CD14-positive monocyte (primary cell): ENCODE measurements at regions not wholly inside any gene's neighbourhood (a gene's known extent, or its start where the extent isn't known, plus 50 kb on each side); places are given as distances from the start of the nearest gene placed in this dataset.
"Not testable (repeated sequence)": the region's sequence is repeated elsewhere in the genome, so short reads cannot be mapped to it uniquely, and the experiment has no call there.

Source experiments
- DNase-seq, 3 donors: peaks; one replicate each; pipeline ENCODE4 v3.0.0-alpha.2; 2011 to 2022
- H2AFZ ChIP-seq: 2 replicates; pipeline ENCODE4 v1.6.0; 2012; ENCODE audit warnings: mild to moderate bottlenecking, low read depth, low read length, inconsistent platforms; ENCODE audit not compliant: insufficient read depth, poor library complexity, severe bottlenecking
- H3K27ac ChIP-seq, 2 donors: 1 replicate in 1 of 2; 2 replicates in 1 of 2; pipeline ENCODE4 v1.5.1; 2012 to 2013; ENCODE audit warnings: low read length in 2 of 2, control low read depth in 1 of 2, inconsistent platforms in 1 of 2, low read depth in 1 of 2, mild to moderate bottlenecking in 1 of 2
- H3K27me3 ChIP-seq, 2 donors: one replicate each; pipeline versions ENCODE4 v1.6.0 to v1.6.1; 2011 to 2013; ENCODE audit warnings: low read length in 2 of 2; ENCODE audit not compliant: control insufficient read depth in 2 of 2, insufficient read depth in 2 of 2
- H3K36me3 ChIP-seq, 2 donors: replicated peaks in 1 of 2; 1 replicate in 1 of 2; 2 replicates in 1 of 2; pipeline versions ENCODE4 v1.5.1 to v1.6.1; 2012 to 2013; ENCODE audit warnings: low read length in 2 of 2, control low read depth in 1 of 2, inconsistent platforms in 1 of 2, mild to moderate bottlenecking in 1 of 2; ENCODE audit not compliant: insufficient read depth in 2 of 2, control insufficient read depth in 1 of 2
- H3K4me1 ChIP-seq, 2 donors: 1 replicate in 1 of 2; 2 replicates in 1 of 2; pipeline versions ENCODE4 v1.5.1 to v1.6.1; 2012 to 2013; ENCODE audit warnings: low read length in 2 of 2, control low read depth in 1 of 2, inconsistent platforms in 1 of 2, mild to moderate bottlenecking in 1 of 2, moderate library complexity in 1 of 2; ENCODE audit not compliant: insufficient read depth in 2 of 2, control insufficient read depth in 1 of 2
- H3K4me2 ChIP-seq: replicated peaks from 2 replicates; pipeline ENCODE3; 2012; ENCODE audit warnings: low read length, moderate library complexity, mild to moderate bottlenecking; ENCODE audit not compliant: poor library complexity, severe bottlenecking; ENCODE audit errors: extremely low read depth
- H3K4me3 ChIP-seq, 3 experiments: fragments of 200-600 bp in 1 of 3; sonication (generic) in 1 of 3; replicated peaks in 1 of 3; 1 replicate in 2 of 3; 2 replicates in 1 of 3; pipeline ENCODE4 v1.5.1; 2011 to 2013; ENCODE audit warnings: low read length in 3 of 3, mild to moderate bottlenecking in 3 of 3, control low read depth in 2 of 3, low read depth in 2 of 3, inconsistent platforms in 1 of 3, moderate library complexity in 1 of 3
- H3K79me2 ChIP-seq: 2 replicates; pipeline ENCODE4 v1.6.0; 2012; ENCODE audit warnings: mild to moderate bottlenecking, control low read depth, inconsistent platforms, low read length, moderate library complexity; ENCODE audit not compliant: insufficient read depth
- H3K9ac ChIP-seq: 2 replicates; pipeline ENCODE4 v1.6.0; 2017; ENCODE audit warnings: low read length, mild to moderate bottlenecking; ENCODE audit not compliant: insufficient read depth, poor library complexity, severe bottlenecking
- H3K9me3 ChIP-seq, 2 donors: replicated peaks in 1 of 2; 1 replicate in 1 of 2; 2 replicates in 1 of 2; pipeline versions ENCODE4 v1.5.1 to v1.6.1; 2012 to 2013; ENCODE audit warnings: low read length in 2 of 2, control low read depth in 1 of 2; ENCODE audit not compliant: control insufficient read depth in 1 of 2, insufficient read depth in 1 of 2
- H4K20me1 ChIP-seq: 2 replicates; pipeline ENCODE4 v1.6.0; 2012; ENCODE audit warnings: mild to moderate bottlenecking, low read length, control low read depth, moderate library complexity; ENCODE audit not compliant: insufficient read depth
- H3K27ac Mint-ChIP-seq, 7 donors: one replicate each; pipeline ENCODE4 v1.8.0; 2020; ENCODE audit warnings: mild to moderate bottlenecking in 7 of 7, mixed read lengths in 7 of 7, moderate library complexity in 6 of 7, inconsistent platforms in 2 of 7
- H3K27me3 Mint-ChIP-seq, 3 donors: one replicate each; pipeline ENCODE4 v1.8.0; 2021 to 2022; ENCODE audit warnings: low read depth in 3 of 3, mild to moderate bottlenecking in 3 of 3, mixed read lengths in 3 of 3, moderate library complexity in 3 of 3, inconsistent platforms in 1 of 3
- H3K36me3 Mint-ChIP-seq, 2 donors: one replicate each; pipeline ENCODE4 v1.8.0; 2020; ENCODE audit warnings: mixed read lengths in 2 of 2, inconsistent platforms in 1 of 2, mild to moderate bottlenecking in 1 of 2
- H3K4me1 Mint-ChIP-seq: one replicate; pipeline ENCODE4 v1.8.0; 2020; ENCODE audit warnings: mild to moderate bottlenecking, mixed read lengths
- H3K4me3 Mint-ChIP-seq, 2 donors: one replicate each; pipeline ENCODE4 v1.8.0; 2020; ENCODE audit warnings: mild to moderate bottlenecking in 2 of 2, mixed read lengths in 2 of 2, moderate library complexity in 1 of 2
- H3K9me3 Mint-ChIP-seq, 7 donors: one replicate each; pipeline ENCODE4 v1.8.0; 2020 to 2022; ENCODE audit warnings: mixed read lengths in 7 of 7, mild to moderate bottlenecking in 6 of 7, moderate library complexity in 6 of 7, inconsistent platforms in 2 of 7
- WGBS: methylation state at CpG from one replicate; pipeline ENCODE4 v1.1.5; 2013; ENCODE audit warnings: missing lambda C conversion rate; ENCODE audit not compliant: insufficient coverage; 5-methylcytosine and 5-hydroxymethylcytosine counted together
- intact Hi-C, 2 donors: fragments of 100-400 bp; cut with micrococcal nuclease; formaldehyde crosslinking; loops; one replicate each; pipeline versions ENCODE4 v1.15.0 to v1.15.1; 2023
- TF ChIP-seq, protein P1 (sequence below): fragments of 200-600 bp; IDR thresholded peaks from one replicate; pipeline ENCODE4 v1.8.0; 2022; ENCODE audit warnings: antibody characterized with exemption, mild to moderate bottlenecking

DNA sequence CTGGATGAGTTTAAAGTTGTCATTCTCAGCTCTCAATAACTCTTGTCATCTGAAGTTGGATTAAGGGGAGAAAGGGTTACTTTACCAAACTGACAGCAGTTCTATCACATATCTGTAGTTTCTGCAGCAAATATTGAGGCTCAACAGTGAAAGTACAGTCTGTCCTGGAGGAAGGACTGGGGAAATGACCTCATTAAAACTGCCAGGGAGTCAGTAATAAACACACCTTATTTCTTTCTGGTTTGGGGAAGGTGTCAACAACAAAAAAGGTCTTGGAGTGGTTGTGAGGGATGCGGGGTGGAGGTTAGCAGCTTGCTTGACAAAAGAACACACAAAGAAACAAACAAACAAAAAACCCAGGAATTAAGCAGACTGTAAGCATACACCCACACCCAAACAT, 1418.0 kb downstream of the STIM2 start:
- H4K20me1 ChIP-seq, result no peaks in the 10 kb centered on the region
- no peak overlapping the region for H3K4me3 Mint-ChIP-seq
- intact Hi-C loops, result no loop called here
- H3K4me1 Mint-ChIP-seq, result no peaks in the 10 kb centered on the region
- DNase-seq, result no peak
- H3K9ac ChIP-seq, result no peak overlapping the region
- H2AFZ ChIP-seq, result no peak overlapping the region
- H3K9me3 ChIP-seq, result peaks cover 0 to 11% of the 10 kb centered on the region in 2 donors
- H3K36me3 Mint-ChIP-seq, result no peaks in the 10 kb centered on the region
- no peaks in the 10 kb centered on the region for H3K4me1 ChIP-seq
- peaks cover 0 to 11% (median 2%) of the 10 kb centered on the region in 7 donors for H3K9me3 Mint-ChIP-seq
- H3K27ac ChIP-seq, result no peak overlapping the region
- TF ChIP-seq, protein P1, sequence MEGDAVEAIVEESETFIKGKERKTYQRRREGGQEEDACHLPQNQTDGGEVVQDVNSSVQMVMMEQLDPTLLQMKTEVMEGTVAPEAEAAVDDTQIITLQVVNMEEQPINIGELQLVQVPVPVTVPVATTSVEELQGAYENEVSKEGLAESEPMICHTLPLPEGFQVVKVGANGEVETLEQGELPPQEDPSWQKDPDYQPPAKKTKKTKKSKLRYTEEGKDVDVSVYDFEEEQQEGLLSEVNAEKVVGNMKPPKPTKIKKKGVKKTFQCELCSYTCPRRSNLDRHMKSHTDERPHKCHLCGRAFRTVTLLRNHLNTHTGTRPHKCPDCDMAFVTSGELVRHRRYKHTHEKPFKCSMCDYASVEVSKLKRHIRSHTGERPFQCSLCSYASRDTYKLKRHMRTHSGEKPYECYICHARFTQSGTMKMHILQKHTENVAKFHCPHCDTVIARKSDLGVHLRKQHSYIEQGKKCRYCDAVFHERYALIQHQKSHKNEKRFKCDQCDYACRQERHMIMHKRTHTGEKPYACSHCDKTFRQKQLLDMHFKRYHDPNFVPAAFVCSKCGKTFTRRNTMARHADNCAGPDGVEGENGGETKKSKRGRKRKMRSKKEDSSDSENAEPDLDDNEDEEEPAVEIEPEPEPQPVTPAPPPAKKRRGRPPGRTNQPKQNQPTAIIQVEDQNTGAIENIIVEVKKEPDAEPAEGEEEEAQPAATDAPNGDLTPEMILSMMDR, result no peak
- no peak overlapping the region for H3K4me3 ChIP-seq
- no peaks in the 10 kb centered on the region for H3K36me3 ChIP-seq
- H3K27me3 Mint-ChIP-seq, result no peaks in the 10 kb centered on the region
- no peaks in the 10 kb centered on the region for H3K27me3 ChIP-seq
- no peak overlapping the region for H3K27ac Mint-ChIP-seq
- no peak overlapping the region for H3K4me2 ChIP-seq
- WGBS, result no CpG with 5 or more reads among the region's 1 CpG
- H3K79me2 ChIP-seq, result no peaks in the 10 kb centered on the region

DNA sequence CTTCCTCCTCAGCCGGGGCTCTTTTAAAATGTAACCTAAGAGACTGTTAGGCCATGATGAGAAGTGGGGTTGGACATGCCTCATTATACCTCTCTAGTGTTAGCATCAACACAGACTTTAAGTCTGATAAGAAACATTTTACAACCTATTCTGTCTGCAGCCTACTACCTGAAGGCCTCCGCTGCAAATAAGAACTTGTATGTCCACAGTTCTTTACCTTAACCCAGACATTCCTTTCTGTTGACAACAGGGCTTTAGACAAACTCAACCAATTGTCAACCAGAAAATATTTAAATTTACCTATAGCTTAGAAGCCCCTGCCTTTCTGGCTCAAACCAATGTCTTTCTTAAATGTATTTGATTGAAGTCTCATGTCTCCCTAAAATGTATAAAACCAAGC, 1418.6 kb downstream of the STIM2 start:
- no peak overlapping the region for H3K27ac Mint-ChIP-seq

DNA sequence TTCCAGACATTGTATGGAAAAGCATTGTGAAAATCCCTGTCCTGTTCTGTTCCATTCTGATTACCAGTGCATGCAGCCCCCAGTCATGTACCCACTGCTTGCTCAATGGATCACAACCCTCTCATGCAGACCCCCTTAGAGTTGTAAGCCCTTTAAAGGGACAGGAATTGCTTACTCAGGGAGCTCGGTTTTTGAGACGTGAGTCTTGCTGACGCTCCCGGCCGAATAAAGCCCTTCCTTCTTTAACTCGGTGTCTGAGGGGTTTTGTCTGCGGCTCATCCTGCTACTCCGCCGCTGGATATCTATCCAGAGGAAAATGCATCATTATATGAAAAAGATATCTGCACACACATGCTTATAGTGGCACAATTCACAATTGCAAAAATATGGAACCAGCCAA, 1425.6 kb downstream of the STIM2 start:
- H3K9ac ChIP-seq, H3K36me3 ChIP-seq, H4K20me1 ChIP-seq, H3K4me1 ChIP-seq, H3K4me3 Mint-ChIP-seq, H3K27ac ChIP-seq, H3K9me3 ChIP-seq, H3K4me1 Mint-ChIP-seq, H3K27ac Mint-ChIP-seq, H3K79me2 ChIP-seq, H3K4me2 ChIP-seq, H3K27me3 Mint-ChIP-seq, H3K27me3 ChIP-seq, H3K36me3 Mint-ChIP-seq, H3K9me3 Mint-ChIP-seq, H2AFZ ChIP-seq, DNase-seq, intact Hi-C loops, H3K4me3 ChIP-seq: not testable (repeated sequence)
- WGBS, result 82% methylated on average over 4 of the region's 9 CpGs

More for the DNA sequence above, 1418.6 kb downstream of the STIM2 start:
- intact Hi-C loops, result no loop called here
- no peak overlapping the region for H3K9ac ChIP-seq
- H2AFZ ChIP-seq, result no peak overlapping the region
- no peaks in the 10 kb centered on the region for H3K4me1 Mint-ChIP-seq
- WGBS, result 100% methylated on average over 1 of the region's 2 CpGs
- H3K36me3 ChIP-seq, result no peaks in the 10 kb centered on the region
- H3K36me3 Mint-ChIP-seq, result no peaks in the 10 kb centered on the region
- no peaks in the 10 kb centered on the region for H3K4me1 ChIP-seq
- peaks cover 0 to 11% (median 2%) of the 10 kb centered on the region in 7 donors for H3K9me3 Mint-ChIP-seq
- peaks cover 0 to 11% of the 10 kb centered on the region in 2 donors for H3K9me3 ChIP-seq
- no peak overlapping the region for H3K4me3 ChIP-seq
- no peak overlapping the region for H3K4me3 Mint-ChIP-seq
- no peak overlapping the region for H3K27ac ChIP-seq
- TF ChIP-seq, protein P1, result no peak
- H3K27me3 ChIP-seq, result no peaks in the 10 kb centered on the region
- no peaks in the 10 kb centered on the region for H3K27me3 Mint-ChIP-seq
- no peak overlapping the region for H3K4me2 ChIP-seq
- no peak for DNase-seq
- H4K20me1 ChIP-seq, result no peaks in the 10 kb centered on the region
- no peaks in the 10 kb centered on the region for H3K79me2 ChIP-seq
